Stimulated activated CD4-positive, alpha-beta T cell treated with anti-CD3 and anti-CD28 coated beads, TNF-alpha, amount 100 ng/mL, for 48 hours (primary cell): ENCODE measurements at regions not wholly inside any gene's neighbourhood (a gene's known extent, or its start where the extent isn't known, plus 50 kb on each side); places are given as distances from the start of the nearest gene placed in this dataset.

Experiments
- DNase-seq, 3 donors: peaks; one replicate each; pipeline ENCODE4 v3.0.0-alpha.2; 2020; ENCODE audit warnings: low read depth in 3 of 3

DNA sequence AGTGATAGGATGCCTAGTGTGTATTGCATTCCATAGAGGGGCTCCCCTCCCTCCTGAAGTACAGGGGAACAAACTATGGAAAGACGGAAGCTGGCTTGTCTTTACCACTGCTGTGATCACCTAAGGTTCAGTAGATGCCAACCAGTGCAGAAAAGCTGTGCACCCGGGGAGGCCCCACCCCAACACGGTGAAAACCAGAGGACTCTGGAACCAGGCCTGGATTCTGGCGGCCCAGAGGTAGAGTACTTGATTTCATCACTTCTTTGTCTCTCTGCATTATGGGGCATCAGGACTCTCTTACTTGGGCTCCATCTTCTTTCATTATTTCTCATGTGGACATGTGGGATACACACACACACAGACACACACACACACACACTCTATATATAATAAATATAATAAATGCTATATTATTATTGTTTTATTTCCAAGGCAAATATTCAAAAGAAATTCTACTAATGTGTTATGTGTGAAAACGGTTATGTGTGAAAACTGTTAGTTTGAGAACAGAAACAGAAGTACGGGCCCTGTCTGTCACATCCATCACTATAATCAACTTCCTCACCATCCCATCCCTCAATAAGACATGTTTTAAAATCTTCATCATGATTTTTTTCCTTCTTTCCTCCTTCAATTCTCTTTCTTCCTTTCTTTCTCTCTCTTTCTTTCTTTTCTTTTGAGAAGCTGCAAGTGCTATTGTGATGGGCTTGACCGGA lies 152.4 kb upstream of the CMC1 start:
- DNase-seq = no peak

DNA sequence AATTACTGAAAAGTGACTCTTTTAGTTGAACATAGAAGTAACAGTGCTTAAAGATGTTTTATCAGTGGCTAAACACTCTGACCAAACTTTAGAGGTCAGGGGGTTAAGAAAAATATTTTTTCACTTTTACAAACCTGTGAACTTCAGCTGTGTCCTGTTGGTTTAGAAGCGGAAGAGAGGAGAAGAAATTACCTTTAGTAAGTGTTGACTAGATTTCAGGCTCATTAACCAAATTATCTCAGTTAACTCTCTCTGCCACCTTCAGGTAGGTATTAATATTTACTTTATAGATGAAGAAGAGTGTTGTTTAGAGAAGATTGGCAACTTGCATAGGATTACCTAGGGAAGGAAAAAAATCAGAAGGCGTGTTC lies 151.9 kb upstream of the CMC1 start:
- no peak for DNase-seq

DNA sequence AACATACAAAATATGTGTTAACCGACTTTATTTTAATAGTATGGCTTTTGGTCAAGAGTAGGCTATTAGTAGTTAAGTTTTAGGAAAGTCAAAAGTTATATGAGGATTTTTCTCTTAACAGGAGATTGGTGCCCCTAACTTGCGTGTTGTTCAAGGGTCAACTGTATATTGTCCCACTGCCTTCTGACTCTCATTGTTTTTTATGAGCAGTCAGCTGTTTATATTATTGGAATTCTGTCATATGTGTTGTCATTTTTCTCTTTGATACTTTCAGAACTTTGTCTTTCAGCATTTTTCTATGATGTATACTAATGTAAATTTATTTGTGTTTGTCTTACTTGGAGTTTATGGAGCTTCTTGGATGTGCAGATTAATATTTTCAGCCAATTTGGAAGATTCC lies 142.1 kb upstream of the CMC1 start:
- DNase-seq = no peak

DNA sequence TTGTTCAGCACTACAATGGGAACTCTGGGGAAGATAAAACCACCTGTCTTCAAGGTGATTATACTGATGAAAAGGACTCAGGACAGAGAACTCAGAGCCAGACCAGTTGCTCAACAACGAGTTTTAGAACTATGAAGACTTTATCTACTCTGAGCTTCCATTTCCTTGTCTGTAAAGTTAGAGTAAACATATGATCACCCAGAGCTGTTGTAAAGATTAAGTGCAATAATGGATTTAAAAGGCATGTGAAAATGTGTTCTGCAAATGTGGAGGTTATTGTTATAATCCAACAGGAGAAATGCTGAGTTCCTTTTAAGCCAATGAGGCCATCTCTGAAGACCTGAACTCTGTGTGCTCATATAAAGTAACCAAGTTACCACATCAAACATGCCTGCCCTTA lies 139.7 kb upstream of the CMC1 start:
- no peak for DNase-seq

DNA sequence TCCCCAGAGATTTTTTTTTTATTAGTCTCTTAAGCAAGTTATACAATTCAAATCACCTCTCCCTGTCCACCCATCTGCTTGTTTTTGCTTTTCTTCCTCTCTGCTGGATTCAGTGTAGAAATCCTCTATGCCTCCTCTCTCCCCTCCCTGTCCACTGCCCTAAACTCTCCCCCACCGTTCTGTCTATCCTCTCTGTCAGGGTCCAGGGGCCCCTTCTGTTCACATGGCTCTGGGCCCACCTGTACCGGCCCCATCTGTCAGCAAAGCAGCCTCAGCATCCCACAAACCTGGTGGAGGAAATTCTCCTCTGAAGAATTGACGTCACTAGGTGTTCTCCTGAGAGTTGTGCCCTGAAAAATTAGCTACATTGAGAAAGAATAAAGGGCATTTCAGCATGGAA lies 137.6 kb upstream of the CMC1 start:
- no peak for DNase-seq

DNA sequence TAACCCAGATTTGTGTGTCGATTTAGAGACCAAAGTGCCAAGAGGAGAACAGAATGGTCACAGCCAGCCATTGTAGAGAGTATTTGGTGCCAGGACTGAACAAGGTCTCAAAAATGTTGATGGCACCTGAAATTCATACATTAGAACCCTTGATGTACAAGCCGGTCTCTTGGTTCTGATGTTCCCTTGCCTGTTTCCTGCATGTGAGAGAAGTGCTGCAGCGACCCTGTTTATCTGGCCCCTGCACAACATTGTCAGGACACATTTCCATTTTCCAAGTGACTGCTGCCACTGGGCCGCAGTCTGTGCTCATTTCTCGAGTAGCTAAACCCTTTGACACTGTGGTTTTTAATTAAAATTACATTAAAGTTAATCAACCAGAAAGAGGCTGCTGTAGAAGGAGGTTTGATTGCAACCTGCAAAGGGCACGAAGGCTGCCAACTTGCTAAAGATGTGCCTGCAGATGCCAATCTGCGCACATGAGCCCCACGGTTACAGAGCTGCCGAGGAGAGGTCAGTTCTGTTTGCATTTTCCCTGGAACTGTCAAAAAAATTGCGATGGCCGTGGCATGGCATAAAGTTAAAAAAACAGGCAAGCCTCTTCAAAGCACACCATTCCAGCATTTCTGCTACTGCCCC lies 136.4 kb upstream of the CMC1 start:
- DNase-seq = no peak

DNA sequence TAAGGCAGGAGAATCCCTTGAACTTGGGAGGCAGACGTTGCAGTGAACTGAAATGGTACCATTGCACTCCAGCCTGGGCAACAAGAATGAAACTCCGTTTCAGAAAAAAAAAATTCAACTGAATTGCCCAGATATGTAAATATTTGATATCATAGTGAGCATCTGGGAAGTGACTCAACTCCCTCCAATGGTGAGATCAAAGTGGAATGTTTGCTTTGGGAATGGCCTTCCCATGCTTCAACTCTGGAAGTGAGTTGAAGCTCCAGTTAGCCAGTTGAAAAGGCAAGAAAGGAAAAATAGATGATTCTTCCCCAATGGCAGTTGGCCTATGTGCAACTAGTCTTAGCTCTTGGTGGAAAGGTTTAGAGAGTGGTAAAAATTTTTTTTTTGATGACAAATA lies 131.6 kb upstream of the CMC1 start:
- DNase-seq = no peak

DNA sequence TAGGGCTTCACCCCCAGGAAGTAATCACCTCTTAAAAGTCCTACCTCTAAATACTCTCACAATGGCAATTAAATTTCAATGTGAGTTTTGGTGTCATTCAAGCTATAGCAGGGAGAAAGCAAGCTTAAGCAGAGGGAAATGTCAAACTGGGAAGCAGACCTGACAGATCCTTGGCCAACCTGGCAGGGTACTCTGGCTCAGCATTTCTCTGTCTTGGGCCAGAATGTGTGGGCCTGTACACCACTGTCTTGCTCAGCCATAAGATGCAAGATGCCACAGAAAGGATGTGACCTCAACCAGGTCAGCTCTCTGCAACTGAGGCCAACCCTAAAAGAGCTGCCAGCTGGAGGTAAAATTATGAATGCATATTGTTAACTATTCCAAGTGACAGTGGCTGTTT lies 130.6 kb upstream of the CMC1 start:
- DNase-seq = no peak

DNA sequence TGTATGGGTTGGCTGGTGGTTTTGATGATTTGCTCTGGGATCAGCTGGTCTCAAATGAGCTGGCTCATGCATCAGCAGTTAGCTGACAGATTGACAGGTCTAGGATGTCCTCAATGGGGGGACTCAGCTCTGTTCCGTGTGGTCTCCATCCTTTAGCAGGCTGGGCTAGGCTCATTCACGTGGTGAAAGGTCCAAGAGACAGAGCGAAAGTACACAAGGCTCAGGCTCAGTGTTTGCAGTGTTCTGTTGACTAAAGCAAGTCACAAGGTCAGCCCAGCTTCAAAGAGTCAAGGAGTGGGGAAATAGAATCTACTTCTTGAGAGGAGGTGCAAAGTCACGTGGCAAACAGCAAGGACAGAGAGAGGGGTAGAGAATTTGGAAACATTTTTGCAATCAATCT lies 126.5 kb upstream of the CMC1 start:
- DNase-seq = no peak

DNA sequence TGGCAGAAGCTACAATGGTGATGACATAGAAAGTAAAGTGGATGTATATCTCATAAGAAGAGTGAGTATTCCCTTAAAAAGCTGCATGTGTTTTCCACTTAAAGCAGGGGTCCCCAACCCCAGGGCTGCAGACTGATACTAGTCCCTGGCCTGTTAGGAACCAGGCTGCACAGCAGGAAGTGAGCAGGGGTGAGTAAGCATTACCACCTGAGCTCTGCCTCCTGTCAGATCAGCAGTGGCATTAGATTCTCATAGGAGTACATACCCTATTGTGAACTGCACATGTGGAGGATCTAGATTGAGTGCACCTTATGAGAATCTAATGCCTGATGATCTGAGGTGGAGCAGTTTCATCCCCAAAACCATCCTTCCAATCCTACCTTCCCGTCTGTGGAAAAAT lies 126.1 kb upstream of the CMC1 start:
- no peak for DNase-seq

DNA sequence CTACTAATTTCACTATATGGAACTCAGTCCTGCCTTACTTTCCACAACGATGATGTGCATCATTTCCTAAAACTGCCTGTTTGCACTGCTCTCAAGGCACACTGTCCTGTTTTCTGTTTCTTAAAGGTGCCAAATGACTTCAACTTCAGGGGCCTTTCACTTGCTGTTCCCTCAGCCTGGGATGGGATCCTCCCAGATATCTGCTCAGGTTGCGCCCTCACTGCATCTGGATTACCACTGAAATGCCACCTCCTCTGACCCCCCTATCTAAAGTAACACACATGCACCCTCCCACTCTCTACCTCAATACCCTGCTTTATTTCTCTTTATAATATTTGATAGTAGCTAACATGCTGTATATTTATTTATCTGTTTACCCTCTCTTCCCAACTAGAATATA lies 123.8 kb upstream of the CMC1 start:
- DNase-seq = no peak

DNA sequence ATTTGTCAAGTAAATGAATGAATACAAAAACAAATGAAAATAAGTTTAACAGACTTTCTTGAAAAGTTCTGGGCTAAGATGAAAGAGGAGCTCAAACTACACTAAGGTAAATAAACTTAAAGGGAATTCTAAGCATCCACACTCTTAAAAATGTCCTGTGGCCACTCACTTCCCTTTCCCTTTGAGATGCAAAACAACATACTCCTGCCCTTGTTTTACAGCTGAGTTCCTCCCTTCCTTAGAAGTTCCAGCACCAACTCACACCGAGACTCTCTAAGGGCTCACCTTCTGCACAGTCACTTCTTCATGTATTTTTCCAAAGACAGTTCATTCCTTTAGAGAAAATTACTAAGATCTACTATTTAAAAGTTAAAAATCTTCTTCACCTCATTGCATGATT lies 123.3 kb upstream of the CMC1 start:
- no peak for DNase-seq

DNA sequence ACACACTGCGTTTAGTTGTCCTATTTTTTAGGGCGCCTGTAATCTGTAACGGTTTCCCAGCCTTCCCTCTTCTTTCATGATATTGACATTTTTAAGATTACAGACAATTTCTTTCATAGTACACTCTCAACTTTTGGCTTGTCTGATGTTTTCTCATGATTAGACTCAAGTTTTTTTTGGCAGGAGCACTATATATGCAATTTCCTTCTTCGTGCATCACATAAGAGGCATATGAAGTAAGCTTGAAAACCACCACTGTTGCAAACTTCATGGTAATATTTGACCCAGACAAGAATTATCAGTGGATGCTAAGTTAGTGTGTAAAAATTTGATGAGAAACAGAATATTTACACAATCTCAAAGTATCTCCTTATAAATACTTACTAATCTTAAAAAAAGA lies 119.2 kb upstream of the CMC1 start:
- no peak for DNase-seq

DNA sequence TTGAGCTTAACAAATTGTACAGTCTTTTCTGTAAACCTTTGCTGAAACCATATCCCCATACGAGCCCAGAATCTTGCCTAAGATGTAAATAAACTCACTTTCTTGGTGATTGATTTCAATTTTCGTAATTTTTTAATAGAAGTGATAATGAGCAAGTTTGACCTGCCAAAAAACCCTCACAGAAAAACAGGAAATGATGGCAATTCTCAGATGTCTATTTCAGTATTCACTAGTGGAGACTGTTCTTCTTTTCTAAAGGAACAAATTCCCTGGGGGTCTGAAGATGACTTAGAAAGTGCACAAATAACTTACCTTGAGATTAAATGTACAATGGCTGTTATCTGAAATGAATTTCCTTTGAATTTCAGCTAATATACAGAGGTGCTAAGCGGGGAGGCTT lies 116.5 kb upstream of the CMC1 start:
- no peak for DNase-seq

DNA sequence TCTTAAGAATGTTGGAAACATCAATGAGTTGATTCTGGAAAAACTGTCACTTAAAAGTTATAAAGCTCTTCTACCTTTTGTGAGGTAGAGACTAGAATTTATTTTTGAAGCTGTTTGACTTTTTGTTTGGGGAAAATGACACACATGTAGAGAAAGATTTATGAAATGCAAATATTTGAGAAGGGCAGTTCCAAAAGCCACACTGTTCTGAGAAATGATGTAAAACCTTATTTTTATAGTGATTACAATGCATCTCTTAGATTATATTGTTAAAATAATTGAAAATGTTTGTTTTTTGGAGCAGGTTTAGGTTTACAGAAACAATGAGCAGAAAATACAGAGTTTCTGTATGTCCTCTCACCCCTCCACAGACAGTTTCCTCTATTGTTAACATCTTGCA lies 116.1 kb upstream of the CMC1 start:
- no peak for DNase-seq

DNA sequence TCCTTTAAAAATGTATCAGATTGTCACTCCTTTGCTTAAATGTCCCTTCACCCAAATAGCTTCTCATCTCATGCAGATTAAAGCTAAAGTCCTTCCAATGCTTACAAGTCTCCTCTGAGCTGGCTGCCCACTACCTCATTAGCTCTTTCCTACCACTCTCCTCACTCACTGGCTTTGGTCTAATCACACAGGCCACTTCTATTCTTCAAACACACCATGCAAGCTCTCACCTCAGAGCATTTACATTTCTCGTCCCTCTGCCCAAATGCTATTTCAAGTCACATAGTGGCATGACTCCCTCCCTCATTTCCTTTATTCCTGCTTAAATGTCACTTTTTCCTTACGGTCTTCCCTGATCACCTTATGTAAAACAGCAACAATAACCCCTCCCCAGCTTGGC lies 110.6 kb upstream of the CMC1 start:
- no peak for DNase-seq

DNA sequence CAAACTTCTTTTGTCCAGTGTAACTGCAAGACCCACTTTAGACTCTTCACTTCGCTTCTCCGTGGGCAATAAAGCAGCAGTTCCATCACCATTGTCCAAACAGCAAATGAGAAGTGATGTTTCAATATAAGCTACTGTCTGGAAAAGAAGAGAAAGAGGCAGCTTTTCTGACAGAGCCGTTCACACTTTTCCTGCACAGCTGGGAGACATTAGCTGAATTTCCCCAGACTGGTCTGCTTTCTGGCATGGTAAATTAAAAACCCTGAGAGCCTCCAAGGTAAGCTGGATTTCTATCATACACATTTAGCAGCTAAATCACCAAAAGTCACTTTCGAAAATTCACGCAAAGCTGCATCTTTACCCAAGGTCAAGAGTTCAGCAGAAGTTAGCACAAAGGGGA lies 108.5 kb upstream of the CMC1 start:
- no peak for DNase-seq

DNA sequence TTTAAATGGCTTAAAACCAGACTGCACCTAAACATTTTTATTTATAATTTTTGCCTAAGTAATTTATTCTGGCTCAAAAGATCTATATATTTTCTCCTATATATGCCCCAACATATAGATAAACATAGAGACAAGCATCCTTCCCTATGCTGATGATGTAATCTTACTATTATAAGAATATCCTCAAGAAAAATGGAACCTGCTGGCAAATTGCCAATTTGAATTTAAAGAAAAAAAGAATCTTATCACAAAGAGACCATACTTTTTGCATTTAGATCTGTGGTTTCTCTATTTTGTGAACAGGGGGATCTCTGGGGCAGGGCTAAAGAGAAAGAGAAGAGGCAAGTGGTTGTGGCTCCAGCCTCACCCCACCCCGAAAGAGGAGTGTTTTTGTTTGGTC lies 107.2 kb upstream of the CMC1 start:
- DNase-seq = no peak

DNA sequence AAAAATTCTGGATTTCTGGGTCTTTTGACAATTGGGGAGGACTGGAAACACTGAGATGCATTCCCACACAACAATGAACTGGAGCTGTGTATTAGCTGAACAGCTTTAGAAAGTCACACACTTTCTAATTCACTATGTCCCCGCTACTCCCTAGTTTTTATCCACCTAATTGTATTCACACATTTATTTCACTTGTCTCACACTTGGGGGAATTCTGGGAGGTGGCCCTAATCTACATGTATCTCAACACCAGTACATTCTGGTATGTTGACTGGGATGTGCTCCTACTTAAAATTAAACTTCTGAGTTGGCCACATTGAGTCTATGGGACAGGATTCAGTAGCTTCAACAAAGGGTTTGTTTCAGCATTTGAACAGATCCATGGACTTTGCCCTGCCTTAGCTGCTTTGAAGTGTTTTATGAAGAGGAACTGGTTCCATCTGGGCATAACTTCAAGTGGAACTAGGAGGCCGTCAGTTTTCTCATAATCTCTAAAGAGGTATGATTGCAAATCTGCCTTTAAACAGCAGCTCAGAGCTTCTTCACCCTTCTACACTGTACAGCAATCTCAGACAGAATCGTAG lies 106.5 kb upstream of the CMC1 start:
- DNase-seq = no peak

DNA sequence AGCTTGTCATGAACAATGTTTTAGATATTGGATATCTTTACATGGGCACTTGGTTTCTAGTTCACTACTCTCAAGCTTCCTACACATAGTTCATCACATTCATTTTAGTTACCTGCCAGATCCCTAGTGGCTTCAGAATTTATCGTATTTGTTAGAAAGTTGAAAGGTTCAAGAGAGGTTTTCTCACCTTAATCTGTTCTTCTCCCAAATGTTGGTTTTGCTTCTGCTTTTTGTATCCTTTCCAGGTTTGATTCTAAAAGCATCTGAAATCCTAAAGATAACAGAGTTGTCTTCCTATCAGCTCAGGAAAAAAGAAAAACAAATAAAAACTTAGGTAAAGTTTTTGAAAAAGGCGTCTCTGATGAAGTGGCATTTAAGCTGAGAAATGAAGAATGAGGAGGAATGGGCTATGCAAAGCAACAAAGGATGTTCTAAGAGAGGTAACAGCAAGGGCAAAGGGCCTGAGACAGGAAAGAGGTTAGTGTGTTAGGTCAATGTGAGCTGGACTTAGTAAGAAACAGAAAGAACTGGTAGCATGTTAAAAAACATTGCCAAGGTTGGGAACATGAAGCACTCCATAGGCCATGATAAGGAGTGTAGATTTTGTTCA lies 104.7 kb upstream of the CMC1 start:
- no peak for DNase-seq

DNA sequence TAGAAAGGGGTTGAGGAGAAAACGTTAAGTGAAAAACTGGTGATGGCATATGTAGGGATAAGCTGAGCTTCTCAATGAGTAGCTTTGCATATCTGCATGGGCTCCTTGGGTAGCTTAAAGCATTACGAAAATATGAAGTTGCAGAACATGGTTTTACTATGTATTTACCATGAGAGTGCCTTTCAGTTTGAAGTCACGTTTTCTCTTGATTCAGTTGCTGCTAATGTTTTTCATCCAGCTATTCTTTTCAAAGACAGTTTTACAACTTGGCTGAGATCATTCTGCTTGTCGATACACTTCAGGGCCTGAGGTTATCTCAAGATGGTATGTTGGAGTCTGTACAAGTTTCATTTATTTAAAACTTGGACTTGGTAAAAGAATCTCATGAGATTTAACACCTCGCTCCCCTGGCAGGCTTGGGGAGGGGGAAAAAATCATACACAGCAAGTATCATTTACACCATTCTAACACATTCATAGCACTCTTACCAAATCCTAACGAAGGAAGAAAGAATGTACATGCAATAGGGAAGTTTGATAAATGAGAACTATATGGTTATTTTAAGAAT lies 103.3 kb upstream of the CMC1 start:
- no peak for DNase-seq

DNA sequence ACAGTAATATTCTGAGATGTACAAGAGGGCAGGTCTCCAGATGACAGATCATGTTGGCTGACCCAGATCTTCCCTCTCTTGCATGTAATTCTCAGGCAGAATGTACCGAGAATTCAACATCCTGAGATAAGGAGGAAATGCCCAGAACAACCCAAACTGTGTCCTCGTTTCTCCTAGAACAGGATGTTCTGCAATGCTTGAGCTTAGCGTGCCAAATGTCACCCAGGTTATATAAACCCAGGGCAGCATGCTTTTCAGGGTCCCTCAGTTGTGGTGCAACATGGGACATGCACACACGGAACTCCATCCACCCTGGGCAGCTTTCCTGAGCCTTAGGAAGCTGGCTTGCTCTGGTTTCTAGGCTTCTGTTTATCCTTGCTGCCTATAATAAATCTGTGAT lies 102.1 kb upstream of the CMC1 start:
- no peak for DNase-seq
